HEK293T (cell line): ENCODE measurements at regions not wholly inside any gene's neighbourhood (a gene's known extent, or its start where the extent isn't known, plus 50 kb on each side); places are given as distances from the start of the nearest gene placed in this dataset.

Source experiments
- ARNT ChIP-seq: fragments of 450-650 bp; IDR thresholded peaks from 2 replicates; pipeline ENCODE4 v1.6.1; 2017; ENCODE audit warnings: mild to moderate bottlenecking
- BHLHE40 ChIP-seq: fragments of 450-650 bp; IDR thresholded peaks from 2 replicates; pipeline ENCODE4 v1.6.1; 2016; ENCODE audit warnings: mild to moderate bottlenecking, moderate library complexity, borderline replicate concordance
- ELF4 ChIP-seq: fragments of 450-650 bp; IDR thresholded peaks from 2 replicates; pipeline ENCODE4 v1.6.1; 2017; ENCODE audit warnings: antibody characterized with exemption
- FOXA1 ChIP-seq: fragments of 450-650 bp; IDR thresholded peaks from 2 replicates; pipeline ENCODE4 v1.6.1; 2016; ENCODE audit warnings: mild to moderate bottlenecking
- FOXK2 ChIP-seq: fragments of 450-650 bp; IDR thresholded peaks from 2 replicates; pipeline ENCODE4 v1.6.1; 2016; ENCODE audit warnings: mild to moderate bottlenecking
- FOXM1 ChIP-seq: fragments of 450-650 bp; IDR thresholded peaks from 2 replicates; pipeline ENCODE4 v1.6.1; 2017; ENCODE audit warnings: mild to moderate bottlenecking, borderline replicate concordance
- HDGF ChIP-seq: fragments of 450-650 bp; IDR thresholded peaks from 2 replicates; pipeline ENCODE4 v1.6.1; 2017; ENCODE audit warnings: antibody characterized with exemption, borderline replicate concordance
- LEF1 ChIP-seq: fragments of 450-650 bp; IDR thresholded peaks from 2 replicates; pipeline ENCODE4 v1.6.1; 2017; ENCODE audit warnings: mild to moderate bottlenecking, borderline replicate concordance
- SP1 ChIP-seq: fragments of 450-650 bp; IDR thresholded peaks from 2 replicates; pipeline ENCODE4 v1.6.1; 2017
- SUZ12 ChIP-seq: fragments of 450-650 bp; IDR thresholded peaks from 2 replicates; pipeline ENCODE4 v1.6.1; 2016; ENCODE audit warnings: mild to moderate bottlenecking
- ZNF384 ChIP-seq: fragments of 450-650 bp; IDR thresholded peaks from 2 replicates; pipeline ENCODE4 v1.6.1; 2016
- TF ChIP-seq, protein P1 (sequence below): fragments of 450-650 bp; IDR thresholded peaks from 2 replicates; pipeline ENCODE4 v1.6.1; 2016

DNA sequence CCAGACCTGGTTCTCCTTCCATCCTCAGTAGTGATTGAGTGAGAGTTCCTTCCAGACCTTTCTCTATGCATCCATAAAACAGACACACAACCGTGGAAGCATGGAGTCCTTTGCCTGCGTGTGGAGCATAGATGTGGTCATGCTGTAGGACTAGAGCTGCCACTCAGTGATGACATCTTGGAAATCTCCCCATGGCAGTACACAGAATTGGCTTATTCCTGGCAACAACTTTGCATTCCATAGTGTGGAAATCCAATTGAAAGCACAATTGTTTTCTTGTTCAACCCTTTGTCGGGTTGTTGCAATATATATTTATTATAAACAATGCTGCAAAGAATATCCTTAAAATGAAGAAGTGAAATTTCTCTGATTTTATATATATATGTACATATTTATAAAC is 547.8 kb downstream of the CDH26 start:
- TF ChIP-seq FOXM1 (no peak), FOXK2 (no peak), BHLHE40 (no peak), ELF4 (no peak), SP1 (no peak), ARNT (no peak), SUZ12 (no peak), HDGF (no peak), ZNF384 (no peak), LEF1 (no peak), FOXA1 (no peak)
- TF ChIP-seq, protein P1, sequence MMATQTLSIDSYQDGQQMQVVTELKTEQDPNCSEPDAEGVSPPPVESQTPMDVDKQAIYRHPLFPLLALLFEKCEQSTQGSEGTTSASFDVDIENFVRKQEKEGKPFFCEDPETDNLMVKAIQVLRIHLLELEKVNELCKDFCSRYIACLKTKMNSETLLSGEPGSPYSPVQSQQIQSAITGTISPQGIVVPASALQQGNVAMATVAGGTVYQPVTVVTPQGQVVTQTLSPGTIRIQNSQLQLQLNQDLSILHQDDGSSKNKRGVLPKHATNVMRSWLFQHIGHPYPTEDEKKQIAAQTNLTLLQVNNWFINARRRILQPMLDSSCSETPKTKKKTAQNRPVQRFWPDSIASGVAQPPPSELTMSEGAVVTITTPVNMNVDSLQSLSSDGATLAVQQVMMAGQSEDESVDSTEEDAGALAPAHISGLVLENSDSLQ = no peak
